ENCODE measurements at regions not wholly inside any gene's neighbourhood (a gene's known extent, or its start where the extent isn't known, plus 50 kb on each side); places are given as distances from the start of the nearest gene placed in this dataset.
"Not testable (repeated sequence)": the region's sequence is repeated elsewhere in the genome, so short reads cannot be mapped to it uniquely, and the experiment has no call there.

DNA sequence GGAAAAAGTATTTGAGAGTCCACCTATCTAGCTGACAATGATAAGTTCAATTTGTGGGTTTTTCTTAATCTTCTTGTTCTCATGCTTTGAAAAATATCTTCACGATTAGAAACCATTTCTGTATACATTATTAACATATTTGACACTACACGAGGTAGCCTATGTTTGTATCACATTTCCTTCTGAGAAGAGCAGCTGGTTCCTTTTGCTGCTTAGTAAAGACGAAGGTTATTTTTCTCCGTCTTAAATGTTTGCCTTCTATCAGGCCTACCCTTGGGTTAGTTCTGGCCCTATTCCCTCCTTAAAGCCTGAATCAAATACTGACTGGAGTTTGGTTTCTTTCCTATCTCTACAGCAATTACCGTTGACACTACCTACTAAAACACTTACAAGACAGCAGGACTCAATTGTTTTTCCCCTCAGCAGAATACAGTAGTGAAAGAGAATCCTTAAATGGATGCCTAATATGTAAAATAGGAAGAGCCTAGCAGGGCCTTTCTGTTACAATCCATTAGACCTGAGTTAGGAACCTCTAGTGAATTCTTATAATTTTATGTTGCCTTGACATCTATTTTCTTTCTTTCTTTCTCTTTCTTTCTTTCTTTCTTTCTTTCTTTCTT, 790.4 kb downstream of the EPHA4 start:
- DNase-seq (ENCODE audit: low spot score): no peak

DNA sequence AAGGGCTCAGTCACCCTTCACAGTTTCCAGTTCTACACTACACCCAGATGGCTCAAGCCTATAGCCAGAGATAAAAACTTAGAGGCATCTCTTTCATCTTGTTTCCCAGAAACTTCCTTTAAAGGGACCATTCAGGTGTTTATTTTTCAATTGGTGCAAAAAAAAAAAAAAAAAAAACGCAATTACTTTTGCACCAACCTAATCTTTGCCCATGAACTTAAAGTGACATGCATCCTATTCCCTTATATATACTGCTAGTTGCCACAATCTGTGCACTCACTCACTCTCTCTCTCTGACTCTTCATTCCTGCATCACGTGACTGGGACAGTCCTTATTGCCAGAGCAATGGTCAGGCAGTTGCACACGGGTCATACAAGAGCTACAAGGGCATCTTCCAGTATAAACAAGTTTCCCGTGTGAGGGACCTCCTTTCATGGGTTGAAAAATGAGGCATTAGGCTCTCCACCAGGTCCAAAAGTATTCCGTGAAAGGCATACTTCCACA, 789.4 kb downstream of the EPHA4 start:
- no peak for DNase-seq (ENCODE audit: low spot score)

DNA sequence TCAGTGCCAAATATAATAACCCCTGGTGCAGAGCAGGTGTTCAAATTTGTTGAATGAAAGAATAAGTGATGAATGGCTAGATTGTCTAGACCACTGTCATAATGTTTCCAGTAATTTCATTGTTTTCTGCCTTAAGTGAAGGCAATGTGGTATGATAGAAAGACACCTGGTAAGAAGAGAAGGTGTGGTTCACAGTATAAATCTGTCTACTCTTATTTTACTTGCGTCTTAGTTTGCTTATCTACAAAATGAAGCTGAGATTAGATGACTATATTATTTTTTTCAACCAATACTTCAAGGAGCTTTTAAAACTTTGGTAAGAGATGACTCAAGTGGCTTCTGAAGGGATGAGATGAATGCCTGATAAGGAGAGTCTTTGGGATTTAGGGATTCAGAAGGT, 788.4 kb downstream of the EPHA4 start:
- no peak for DNase-seq (ENCODE audit: low spot score)

DNA sequence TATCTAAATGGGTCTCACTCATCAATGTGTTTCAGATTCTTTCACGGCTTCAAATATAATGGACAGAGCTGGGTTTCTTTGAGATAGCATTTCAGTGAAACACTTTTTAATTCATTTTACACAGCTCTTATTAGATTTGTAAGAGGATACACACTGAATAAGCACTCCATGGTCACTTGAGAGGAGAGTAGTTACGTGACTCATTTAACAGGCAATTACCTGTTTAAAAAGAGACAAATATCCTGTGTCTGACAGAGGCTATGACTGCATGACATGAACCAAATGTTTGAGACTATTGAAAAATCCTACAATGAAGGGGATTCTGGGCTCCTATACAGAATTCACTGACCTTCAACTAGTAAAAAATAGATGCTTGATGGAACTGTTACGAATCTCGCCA, 786.9 kb downstream of the EPHA4 start:
- DNase-seq (ENCODE audit: low spot score): no peak

DNA sequence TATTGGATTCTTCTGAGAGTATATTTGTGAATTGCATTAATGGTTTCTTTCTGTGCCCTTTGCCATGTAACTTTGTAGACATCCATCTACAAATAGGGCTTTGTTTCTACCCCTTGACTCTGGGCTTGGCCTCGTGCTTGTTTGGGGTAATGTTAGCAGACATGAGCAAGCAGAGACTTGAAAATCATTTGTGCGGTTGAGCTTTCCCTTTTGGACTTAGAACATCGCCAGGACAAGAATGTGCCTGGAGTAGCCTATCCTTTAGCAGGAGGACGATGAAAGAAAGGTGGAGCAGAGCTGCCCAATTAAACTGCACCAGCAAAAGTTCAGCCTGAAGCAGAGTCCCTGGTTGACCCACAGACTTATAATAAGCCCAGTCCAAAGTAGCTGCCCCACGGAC, 785.9 kb downstream of the EPHA4 start:
- no peak for DNase-seq (ENCODE audit: low spot score)

DNA sequence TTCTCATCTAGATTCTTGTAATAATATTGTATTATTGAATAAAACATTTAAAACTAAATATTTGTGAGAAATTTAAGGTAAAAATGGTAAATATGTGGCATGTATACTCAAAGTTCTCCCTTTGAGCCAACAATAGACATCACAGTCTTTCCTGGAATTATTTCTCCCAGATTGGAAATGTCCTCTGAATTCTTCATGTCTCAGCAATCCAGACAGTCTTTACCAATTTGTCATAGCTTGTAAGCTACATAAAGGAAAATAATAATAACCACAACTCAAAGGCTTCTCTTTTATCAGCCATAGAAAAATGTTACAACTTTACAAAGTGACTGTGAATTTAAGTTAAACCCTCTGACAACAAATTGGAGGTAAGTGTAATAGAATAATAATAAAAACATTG, 784.9 kb downstream of the EPHA4 start:
- DNase-seq (ENCODE audit: low spot score): no peak

DNA sequence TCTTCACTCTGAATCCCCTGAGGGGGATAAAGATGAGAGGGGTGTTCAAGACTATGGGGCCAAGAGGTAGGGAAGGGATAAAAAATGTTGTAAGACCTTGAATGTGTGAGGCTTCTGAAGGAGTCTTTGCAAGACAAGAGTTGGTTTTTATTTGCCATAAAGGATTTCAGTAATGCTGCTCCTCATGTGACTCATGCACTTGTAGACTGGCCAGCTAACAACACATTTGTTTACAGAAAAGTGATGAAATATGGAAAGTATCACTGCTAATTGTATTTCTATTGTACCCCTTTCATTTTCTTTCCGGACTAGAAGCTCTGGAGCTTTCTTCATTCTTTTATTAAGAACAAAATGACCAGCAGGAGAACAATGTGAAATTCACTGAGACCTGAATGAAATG, 782.1 kb downstream of the EPHA4 start:
- DNase-seq (ENCODE audit: low spot score): no peak

DNA sequence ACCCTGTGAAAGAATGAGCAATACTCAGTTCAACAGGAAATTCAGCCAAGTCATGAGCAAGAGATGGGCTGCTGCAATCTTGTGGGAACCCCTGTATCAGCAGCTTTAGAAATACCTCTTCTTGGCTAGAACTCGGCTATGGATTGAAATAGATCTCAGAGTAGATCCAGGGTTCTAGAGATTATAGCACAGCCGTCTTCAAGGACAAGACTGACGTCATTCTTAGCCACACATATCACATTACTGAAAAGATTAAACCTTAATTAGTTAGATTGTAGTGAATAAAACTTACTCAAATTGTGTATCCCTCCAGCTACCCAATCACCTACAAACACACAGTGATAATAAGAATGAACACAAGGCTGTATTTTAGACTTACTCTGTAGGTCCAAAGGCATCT, 776.4 kb downstream of the EPHA4 start:
- DNase-seq (ENCODE audit: low spot score): no peak

DNA sequence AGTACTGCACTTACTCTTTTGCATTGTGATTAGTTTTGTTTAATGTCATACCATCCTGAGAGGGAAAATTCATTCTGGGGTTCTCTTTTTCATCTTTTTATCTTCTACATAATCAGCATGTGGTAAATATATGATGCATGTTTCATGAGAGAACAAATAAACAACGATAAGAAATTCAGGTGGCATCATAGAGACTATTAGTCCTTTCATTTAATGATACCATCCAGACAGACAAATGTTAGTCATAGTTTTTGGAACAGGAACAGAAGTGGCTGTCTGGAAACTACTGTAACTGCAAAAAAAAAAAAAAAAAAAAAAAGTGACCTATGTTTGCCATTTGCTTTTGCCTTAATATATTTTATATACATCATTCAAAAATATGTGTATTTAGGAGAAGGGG, 761.0 kb downstream of the EPHA4 start:
- no peak for DNase-seq (ENCODE audit: low spot score)

DNA sequence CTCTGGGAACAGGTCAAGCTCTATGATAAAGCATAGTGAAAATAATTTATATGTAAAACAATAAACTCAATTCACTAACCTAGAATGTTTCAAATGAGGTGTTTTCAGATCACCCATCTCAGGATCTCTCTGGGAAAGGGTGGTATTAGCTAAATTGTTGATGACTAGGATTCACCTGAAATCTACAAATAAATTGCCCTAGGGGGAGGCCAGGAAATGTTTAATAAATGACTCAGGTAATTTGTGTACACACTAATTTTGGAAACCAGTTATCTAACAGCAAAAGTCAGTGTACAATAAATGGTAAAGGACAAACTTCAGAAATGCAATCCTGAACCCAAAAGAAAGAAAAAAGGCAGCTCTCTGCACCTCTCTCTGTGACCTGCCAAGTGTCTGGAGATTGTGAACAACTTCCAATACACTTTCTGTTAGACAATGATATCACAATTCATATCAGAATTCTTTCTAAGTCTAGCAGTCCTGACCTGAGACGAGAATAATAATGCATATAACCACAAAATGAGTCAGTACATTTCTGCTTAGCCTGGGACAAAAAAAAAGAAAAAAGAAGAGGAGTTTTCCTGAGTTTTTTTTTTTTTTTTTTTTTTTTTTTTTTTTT, 760.0 kb downstream of the EPHA4 start:
- peak; percentile 14 for DNase-seq (ENCODE audit: low spot score)

DNA sequence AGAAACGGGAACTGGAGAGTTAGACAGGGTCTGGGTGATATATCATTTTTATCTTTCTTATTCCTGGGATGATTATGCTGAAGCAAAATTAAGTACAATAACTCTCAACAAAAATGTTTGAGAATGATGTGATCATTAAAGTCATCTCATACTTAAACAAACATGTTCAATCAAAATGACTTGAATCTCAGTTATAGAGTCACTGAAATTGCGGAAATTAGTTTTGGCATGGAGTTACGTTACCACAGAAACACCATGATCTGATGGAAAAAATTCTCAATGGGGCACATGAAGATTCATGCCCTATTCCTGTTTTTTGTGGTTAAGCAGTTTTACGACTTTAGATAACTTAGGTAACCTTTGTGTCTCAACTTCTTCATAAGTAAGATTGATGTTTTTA, 757.7 kb downstream of the EPHA4 start:
- no peak for DNase-seq (ENCODE audit: low spot score)

DNA sequence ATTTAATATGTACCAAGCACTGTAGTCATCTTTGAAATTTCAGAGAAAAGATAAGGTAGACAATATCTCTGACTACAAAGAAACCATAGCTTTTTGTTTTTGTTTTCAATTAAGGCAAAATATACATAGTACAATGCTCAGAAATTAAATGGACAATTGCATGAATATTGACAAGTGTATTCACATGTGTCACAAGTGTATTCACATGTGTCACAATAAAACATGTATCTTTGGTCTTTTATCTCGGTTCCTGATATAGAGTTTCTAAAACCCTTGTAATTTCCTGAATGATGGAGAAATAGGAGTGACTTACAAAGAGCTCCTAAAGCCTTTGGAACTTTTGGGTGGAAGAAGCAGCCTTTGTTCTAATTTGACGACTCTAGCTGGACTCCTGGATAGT, 756.4 kb downstream of the EPHA4 start:
- no peak for DNase-seq (ENCODE audit: low spot score)

DNA sequence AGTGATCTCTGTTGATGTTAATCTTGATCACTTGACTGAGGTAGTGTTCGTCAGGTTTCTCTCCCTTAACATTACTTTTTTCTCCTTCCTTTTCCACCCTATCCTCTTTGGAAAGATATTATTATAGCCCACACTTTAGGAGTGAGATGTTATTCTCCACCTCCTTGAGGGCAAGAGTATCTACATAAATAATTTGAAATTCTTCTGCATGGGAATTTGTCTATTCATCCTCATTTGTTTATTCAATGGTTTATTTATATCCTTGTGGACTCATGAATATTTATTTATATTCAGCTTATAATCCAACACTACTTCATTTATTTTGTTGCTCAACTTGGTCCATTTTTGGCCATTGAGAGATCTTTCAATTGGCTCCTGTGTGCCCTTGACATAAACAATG, 750.4 kb downstream of the EPHA4 start:
- no peak for DNase-seq (ENCODE audit: low spot score)

DNA sequence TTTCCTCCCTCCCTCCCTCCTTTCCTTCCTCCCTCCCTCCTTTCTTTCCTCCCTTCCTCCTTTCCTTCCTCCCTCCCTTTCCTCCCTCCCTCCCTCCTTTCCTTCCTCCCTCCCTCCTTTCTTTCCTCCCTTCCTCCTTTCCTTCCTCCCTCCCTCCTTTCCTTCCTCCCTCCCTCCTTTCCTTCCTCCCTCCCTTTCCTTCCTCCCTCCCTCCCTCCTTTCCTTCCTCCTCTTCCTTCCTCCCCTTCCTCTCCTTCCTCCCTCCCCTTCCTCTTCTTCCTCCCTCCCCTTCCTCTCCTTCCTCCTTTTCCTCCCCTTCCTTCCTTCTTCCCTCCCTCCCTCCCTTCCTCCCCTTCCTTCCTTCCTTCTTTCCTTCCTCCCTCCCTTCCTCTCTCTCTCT, 748.5 kb downstream of the EPHA4 start:
- DNase-seq (ENCODE audit: low spot score): not testable (repeated sequence)

DNA sequence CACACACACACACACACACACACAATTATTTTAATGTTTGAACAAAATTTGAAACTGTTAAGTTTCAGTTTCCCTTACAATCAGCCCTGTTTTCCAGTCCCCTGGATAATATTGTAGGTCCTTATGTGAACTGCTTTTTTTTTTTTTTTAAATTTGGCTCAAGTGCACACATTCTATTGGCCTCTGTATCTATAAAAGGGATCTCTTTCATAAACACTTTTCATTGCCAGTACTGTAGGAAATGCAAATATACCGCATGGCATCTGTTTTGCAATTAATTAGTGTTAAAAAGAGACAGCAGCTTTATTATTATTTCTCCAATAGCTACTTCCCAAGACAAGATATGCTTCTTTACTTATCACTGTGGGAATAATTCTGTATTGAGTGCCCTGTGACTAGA, 738.7 kb downstream of the EPHA4 start:
- no peak for DNase-seq (ENCODE audit: low spot score)

DNA sequence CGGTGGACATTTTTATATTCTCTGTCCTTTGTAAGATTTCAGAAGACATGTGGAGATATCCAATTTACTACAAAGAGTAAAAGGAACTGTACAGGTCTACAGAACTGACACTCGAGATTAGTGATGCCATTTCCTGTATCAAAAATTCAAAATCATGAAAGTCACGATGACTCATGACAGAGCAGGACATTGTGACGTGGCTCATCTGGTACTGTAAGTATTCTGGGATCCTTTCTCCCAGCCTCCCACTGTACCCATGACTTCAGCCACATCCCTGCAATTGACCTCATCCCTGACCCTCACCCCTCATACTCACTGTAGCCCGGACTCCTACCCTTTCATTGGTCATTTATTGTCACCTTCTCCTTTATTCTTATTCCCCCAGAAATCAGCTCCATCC, 736.5 kb downstream of the EPHA4 start:
- DNase-seq (ENCODE audit: low spot score): no peak

DNA sequence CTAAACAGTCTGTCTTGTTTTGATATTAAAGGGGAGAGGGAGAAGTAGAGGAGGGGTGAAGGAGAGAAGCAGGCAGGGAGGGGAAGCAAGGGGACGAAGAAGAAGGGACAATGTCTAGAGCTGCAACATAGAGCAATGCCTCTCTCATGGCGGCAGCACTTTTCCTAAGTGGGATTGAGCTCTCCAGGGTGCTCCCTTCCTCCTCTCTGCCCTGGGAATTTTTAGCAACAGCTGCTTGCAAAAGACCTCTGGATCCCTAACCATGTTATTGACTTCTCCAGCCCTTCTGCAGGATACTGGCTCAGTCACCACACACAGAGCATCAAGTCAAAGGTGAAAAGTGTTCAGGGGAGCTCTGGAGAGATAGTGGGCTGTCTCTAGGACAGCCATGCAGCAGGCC, 734.9 kb downstream of the EPHA4 start:
- no peak for DNase-seq (ENCODE audit: low spot score)

DNA sequence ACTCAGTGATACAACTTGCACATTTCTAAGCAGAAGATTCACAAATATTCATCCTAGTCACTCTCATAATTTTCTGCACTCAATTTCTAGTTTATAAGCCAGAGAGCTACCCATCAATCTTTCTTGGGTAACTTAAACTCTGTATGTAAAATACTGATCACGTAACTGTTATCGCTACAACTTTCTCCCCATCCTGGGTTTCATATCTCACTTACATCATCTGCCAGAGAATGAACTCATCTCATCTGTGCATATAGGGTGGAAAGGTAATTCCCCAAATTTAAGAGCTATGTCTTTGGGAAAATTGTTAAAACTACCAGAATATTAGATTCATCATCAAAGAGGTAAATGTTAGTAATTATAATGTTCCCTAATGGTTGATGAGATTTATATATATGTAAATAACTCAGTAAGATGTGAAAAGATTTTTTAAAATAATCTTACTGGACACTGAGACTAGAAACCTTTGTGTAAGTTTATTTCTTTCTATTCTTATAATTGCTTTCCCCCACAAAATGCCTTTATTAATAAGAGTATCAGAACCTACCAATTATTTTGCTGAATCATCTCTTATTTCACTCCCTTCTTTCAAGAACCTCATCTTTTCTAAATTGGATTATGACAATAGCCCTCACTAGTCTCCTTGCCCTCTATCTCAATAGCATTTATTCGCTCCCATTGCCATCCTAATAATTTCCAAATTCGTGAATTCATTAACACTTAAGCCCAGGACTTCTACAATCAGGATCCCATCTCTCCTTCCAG, 729.0 kb downstream of the EPHA4 start:
- no peak for DNase-seq (ENCODE audit: low spot score)

DNA sequence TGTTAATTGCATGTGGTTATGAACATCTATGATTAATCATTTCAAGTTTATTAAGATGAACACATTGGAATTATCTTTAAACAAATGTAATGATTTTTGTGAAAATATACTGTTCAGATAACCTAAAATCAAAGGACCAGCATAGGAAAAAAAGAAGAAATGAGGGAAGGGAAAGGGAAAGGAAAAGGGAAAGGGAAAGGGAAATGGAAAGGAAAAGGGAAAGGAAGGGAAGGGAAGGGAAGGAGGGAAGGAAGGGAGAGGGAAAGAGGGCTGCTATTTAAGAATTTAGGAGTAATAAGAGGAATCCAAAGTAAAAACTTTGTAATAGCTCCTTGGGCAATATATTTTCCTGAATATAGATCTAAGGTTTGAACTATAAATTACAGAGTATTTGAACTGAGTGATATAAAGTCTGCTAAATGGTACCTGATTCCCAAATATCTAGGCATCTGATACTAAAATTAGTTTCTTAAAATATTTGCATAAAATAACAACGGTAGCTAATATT, 726.3 kb downstream of the EPHA4 start:
- DNase-seq (ENCODE audit: low spot score): no peak

DNA sequence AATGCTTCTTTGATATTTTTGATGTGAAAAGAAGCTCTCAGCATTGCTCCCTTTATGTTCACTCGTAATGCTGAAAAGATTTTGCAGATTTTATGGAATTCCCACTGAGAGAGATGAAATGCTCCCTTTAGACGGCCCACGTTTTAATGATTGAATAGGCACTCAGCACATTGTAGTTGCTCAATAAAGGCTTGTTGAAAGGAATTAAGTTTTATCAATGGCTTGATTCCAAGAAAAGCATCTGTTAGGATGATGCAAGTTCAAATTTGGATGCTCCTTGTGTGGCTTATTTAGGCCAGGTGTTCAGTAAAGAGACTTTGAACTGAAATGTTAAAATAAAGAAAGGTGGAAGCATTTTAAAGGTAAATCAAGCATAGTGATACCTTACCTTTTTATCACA, 725.1 kb downstream of the EPHA4 start:
- DNase-seq (ENCODE audit: low spot score): no peak

DNA sequence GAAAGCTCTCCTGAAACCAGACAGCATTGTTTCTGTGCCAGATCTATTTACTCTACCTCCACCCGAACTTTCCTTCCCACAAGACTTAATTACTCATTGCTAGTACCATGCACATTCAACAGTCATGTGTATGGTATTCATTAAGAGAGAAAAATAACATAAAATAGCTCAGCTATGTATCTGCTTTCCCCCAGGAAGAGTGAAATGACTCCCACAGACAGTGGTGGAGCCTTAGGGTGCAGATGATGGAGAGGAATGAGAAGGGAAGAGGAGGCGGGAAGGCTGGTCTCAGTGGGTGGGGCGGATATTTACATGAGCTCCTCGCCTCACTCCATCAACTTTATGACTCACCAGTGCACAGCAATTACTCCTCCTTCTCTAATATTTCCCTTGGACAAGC, 724.5 kb downstream of the EPHA4 start:
- peak; percentile 64 for DNase-seq (ENCODE audit: low spot score)

DNA sequence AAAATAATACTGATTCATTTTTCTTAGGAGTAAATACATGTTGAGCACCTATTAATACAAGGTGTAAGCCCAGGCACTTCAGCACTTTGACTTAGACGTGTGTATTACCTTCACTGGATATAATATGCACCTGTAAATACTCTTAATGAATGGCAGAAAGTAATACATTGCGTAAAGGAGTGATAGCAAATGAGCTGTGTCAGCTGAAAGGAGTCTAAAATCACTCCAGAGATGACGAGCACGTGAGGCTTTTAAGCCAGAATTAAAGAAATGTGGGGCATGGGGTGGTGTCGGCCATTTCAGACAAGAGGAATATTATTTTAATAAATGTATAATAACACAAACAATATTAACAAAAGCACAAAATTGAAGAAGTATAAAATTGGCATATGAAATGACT, 722.7 kb downstream of the EPHA4 start:
- DNase-seq (ENCODE audit: low spot score): no peak

DNA sequence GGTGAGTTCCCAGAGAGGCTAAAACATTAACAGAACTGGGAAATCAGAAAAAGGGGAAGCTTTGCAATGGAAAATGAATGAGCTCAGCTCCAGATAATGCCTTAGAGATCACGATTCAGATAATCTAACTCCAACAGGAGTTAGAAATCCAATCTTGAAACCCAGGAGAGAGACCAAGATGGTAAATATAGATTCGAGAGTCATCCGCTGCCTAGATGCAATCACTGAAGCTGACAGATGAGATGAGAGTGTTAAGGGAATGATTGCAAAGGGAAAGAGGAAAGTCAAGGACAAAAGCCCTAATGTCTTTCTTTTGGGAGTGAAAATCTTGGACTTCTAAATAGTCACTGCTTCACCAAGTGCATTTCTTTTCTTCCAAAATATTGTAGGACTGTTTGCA, 722.0 kb downstream of the EPHA4 start:
- DNase-seq (ENCODE audit: low spot score): no peak
